Activated naive CD8-positive, alpha-beta T cell treated with anti-CD3 and anti-CD28 coated beads, Interleukin-2, amount 10 ng/mL, durations not matched to agents 7 days and 5 days (primary cell): ENCODE measurements at regions not wholly inside any gene's neighbourhood (a gene's known extent, or its start where the extent isn't known, plus 50 kb on each side); places are given as distances from the start of the nearest gene placed in this dataset.

Experiments used
- ATAC-seq: fragments of 150-1000 bp; cut with Tn5 transposase; one replicate; pipeline ENCODE4 v1.10.0; 2021; ENCODE audit warnings: low read depth, moderate library complexity
- POLR2A ChIA-PET: fragments of 350-600 bp; sonication (Branson Sonifier 250); formaldehyde crosslinking; loops from one replicate; lab custom pipeline; 2021; ENCODE audit warnings: antibody characterized with exemption; lab: Charles Lee
- DNase-seq: peaks from one replicate; pipeline ENCODE4 v3.0.0; 2021
- H3K27ac Mint-ChIP-seq: one replicate; pipeline ENCODE4 v1.8.0; 2022; ENCODE audit warnings: mild to moderate bottlenecking, mixed read lengths
- H3K27me3 Mint-ChIP-seq: one replicate; pipeline ENCODE4 v1.8.0; 2022; ENCODE audit warnings: mild to moderate bottlenecking, moderate library complexity, mixed read lengths
- H3K36me3 Mint-ChIP-seq: one replicate; pipeline ENCODE4 v1.8.0; 2021; ENCODE audit warnings: mild to moderate bottlenecking, mixed read lengths
- H3K4me1 Mint-ChIP-seq: one replicate; pipeline ENCODE4 v1.8.0; 2021; ENCODE audit warnings: mixed read lengths
- H3K4me3 Mint-ChIP-seq: one replicate; pipeline ENCODE4 v1.8.0; 2022; ENCODE audit warnings: mild to moderate bottlenecking, moderate library complexity, mixed read lengths
- H3K9me3 Mint-ChIP-seq: one replicate; pipeline ENCODE4 v1.8.0; 2021; ENCODE audit warnings: mixed read lengths

GRCh38 chr14:98304574-98304973 is 967.4 kb downstream of the BCL11B start:
- no peak for ATAC-seq

GRCh38 chr14:98309591-98309990 is 962.4 kb downstream of the BCL11B start:
- Mint-ChIP-seq H3K9me3 (peaks cover 7% of the 10 kb centered on the region), H3K36me3 (no peaks in the 10 kb centered on the region), H3K4me1 (no peaks in the 10 kb centered on the region), H3K27me3 (no peaks in the 10 kb centered on the region), H3K4me3 (no peak overlapping the region), H3K27ac (no peak overlapping the region)
- POLR2A ChIA-PET, result no interaction called here
- ATAC-seq (no peak), DNase-seq (no peak)

More at GRCh38 chr14:98304574-98304973, 967.4 kb downstream of the BCL11B start:
- Mint-ChIP-seq H3K27ac (no peak overlapping the region), H3K27me3 (no peaks in the 10 kb centered on the region), H3K4me1 (no peaks in the 10 kb centered on the region), H3K9me3 (peaks cover 8% of the 10 kb centered on the region), H3K4me3 (no peak overlapping the region), H3K36me3 (no peaks in the 10 kb centered on the region)
- POLR2A ChIA-PET, result no interaction called here
- no peak for DNase-seq

- peaks cover 1% of the 10 kb centered on the region for H3K27me3 Mint-ChIP-seq
- H3K27ac Mint-ChIP-seq, result no peak overlapping the region
- no peak for ATAC-seq
- peaks cover 1% of the 10 kb centered on the region for H3K36me3 Mint-ChIP-seq
- H3K4me1 Mint-ChIP-seq, result no peaks in the 10 kb centered on the region
- H3K4me3 Mint-ChIP-seq, result no peak overlapping the region
- H3K9me3 Mint-ChIP-seq, result peaks cover 3% of the 10 kb centered on the region
- no peak for DNase-seq
- POLR2A ChIA-PET, result no interaction called here
These were observed 960.0 kb downstream of the BCL11B start for GRCh38 chr14:98312006-98312405.

- Mint-ChIP-seq H3K27ac (no peak overlapping the region), H3K27me3 (no peaks in the 10 kb centered on the region), H3K9me3 (peaks cover 20% of the 10 kb centered on the region), H3K4me3 (no peak overlapping the region), H3K36me3 (peaks cover 6% of the 10 kb centered on the region), H3K4me1 (peaks cover 5% of the 10 kb centered on the region)
- POLR2A ChIA-PET, result no interaction called here
- no peak for ATAC-seq
- no peak for DNase-seq
These were observed 950.2 kb downstream of the BCL11B start for GRCh38 chr14:98321841-98322240.

- Mint-ChIP-seq H3K36me3 (peaks cover 6% of the 10 kb centered on the region), H3K4me3 (no peak overlapping the region), H3K4me1 (peaks cover 5% of the 10 kb centered on the region), H3K9me3 (peaks cover 20% of the 10 kb centered on the region), H3K27ac (no peak overlapping the region), H3K27me3 (no peaks in the 10 kb centered on the region)
- ATAC-seq (no peak), DNase-seq (no peak)
- POLR2A ChIA-PET, result no interaction called here
These were observed 948.2 kb downstream of the BCL11B start for GRCh38 chr14:98323836-98324235.

GRCh38 chr14:98325761-98326160 is 946.2 kb downstream of the BCL11B start:
- POLR2A ChIA-PET, result no interaction called here
- H3K4me3 Mint-ChIP-seq, result no peak overlapping the region

GRCh38 chr14:98328496-98328895 is 943.5 kb downstream of the BCL11B start:
- H3K27ac Mint-ChIP-seq, result no peak overlapping the region
- DNase-seq (no peak), ATAC-seq (no peak)
- no peaks in the 10 kb centered on the region for H3K4me1 Mint-ChIP-seq
- no peak overlapping the region for H3K4me3 Mint-ChIP-seq
- H3K9me3 Mint-ChIP-seq, result peaks cover 13% of the 10 kb centered on the region
- POLR2A ChIA-PET, result no interaction called here
- no peaks in the 10 kb centered on the region for H3K36me3 Mint-ChIP-seq
- no peaks in the 10 kb centered on the region for H3K27me3 Mint-ChIP-seq

More at GRCh38 chr14:98325761-98326160, 946.2 kb downstream of the BCL11B start:
- Mint-ChIP-seq H3K27me3 (no peaks in the 10 kb centered on the region), H3K4me1 (peaks cover 5% of the 10 kb centered on the region), H3K36me3 (peaks cover 5% of the 10 kb centered on the region), H3K9me3 (peaks cover 14% of the 10 kb centered on the region), H3K27ac (no peak overlapping the region)
- ATAC-seq (no peak), DNase-seq (no peak)

GRCh38 chr14:98334186-98334585 is 937.8 kb downstream of the BCL11B start:
- no peak for ATAC-seq
- H3K36me3 Mint-ChIP-seq, result no peaks in the 10 kb centered on the region
- POLR2A ChIA-PET, result no interaction called here
- no peak for DNase-seq
- H3K4me1 Mint-ChIP-seq, result no peaks in the 10 kb centered on the region
- no peak overlapping the region for H3K27ac Mint-ChIP-seq
- H3K27me3 Mint-ChIP-seq, result no peaks in the 10 kb centered on the region
- peaks cover 7% of the 10 kb centered on the region for H3K9me3 Mint-ChIP-seq
- no peak overlapping the region for H3K4me3 Mint-ChIP-seq

GRCh38 chr14:98341211-98341610 is 930.8 kb downstream of the BCL11B start:
- Mint-ChIP-seq H3K4me1 (peaks cover 3% of the 10 kb centered on the region), H3K27me3 (no peaks in the 10 kb centered on the region), H3K36me3 (no peaks in the 10 kb centered on the region), H3K27ac (no peak overlapping the region), H3K9me3 (peaks cover 9% of the 10 kb centered on the region), H3K4me3 (no peak overlapping the region)
- ATAC-seq (no peak), DNase-seq (no peak)
- POLR2A ChIA-PET, result no interaction called here

GRCh38 chr14:98345161-98345560 is 926.8 kb downstream of the BCL11B start:
- ATAC-seq, result no peak
- peaks cover 4% of the 10 kb centered on the region for H3K9me3 Mint-ChIP-seq
- H3K4me1 Mint-ChIP-seq, result peaks cover 3% of the 10 kb centered on the region
- H3K36me3 Mint-ChIP-seq, result no peaks in the 10 kb centered on the region
- H3K27ac Mint-ChIP-seq, result no peak overlapping the region
- no peaks in the 10 kb centered on the region for H3K27me3 Mint-ChIP-seq
- no peak overlapping the region for H3K4me3 Mint-ChIP-seq
- DNase-seq, result no peak
- POLR2A ChIA-PET, result no interaction called here

GRCh38 chr14:98347686-98348085 is 924.3 kb downstream of the BCL11B start:
- DNase-seq, result no peak
- no peak overlapping the region for H3K27ac Mint-ChIP-seq
- no peak for ATAC-seq
- H3K4me1 Mint-ChIP-seq, result peaks cover 3% of the 10 kb centered on the region
- peaks cover 1% of the 10 kb centered on the region for H3K9me3 Mint-ChIP-seq
- no peak overlapping the region for H3K4me3 Mint-ChIP-seq
- no peaks in the 10 kb centered on the region for H3K36me3 Mint-ChIP-seq
- no peaks in the 10 kb centered on the region for H3K27me3 Mint-ChIP-seq
- POLR2A ChIA-PET, result no interaction called here

GRCh38 chr14:98348505-98348904 is 923.5 kb downstream of the BCL11B start:
- H3K27me3 Mint-ChIP-seq, result no peaks in the 10 kb centered on the region
- ATAC-seq (no peak), DNase-seq (no peak)
- H3K4me1 Mint-ChIP-seq, result peaks cover 3% of the 10 kb centered on the region
- H3K9me3 Mint-ChIP-seq, result peaks cover 1% of the 10 kb centered on the region
- no peak overlapping the region for H3K4me3 Mint-ChIP-seq
- H3K36me3 Mint-ChIP-seq, result no peaks in the 10 kb centered on the region
- POLR2A ChIA-PET, result no interaction called here
- H3K27ac Mint-ChIP-seq, result no peak overlapping the region

- Mint-ChIP-seq H3K36me3 (no peaks in the 10 kb centered on the region), H3K27ac (no peak overlapping the region), H3K4me1 (no peaks in the 10 kb centered on the region), H3K4me3 (no peak overlapping the region), H3K27me3 (no peaks in the 10 kb centered on the region), H3K9me3 (peaks cover 1% of the 10 kb centered on the region)
- ATAC-seq, result no peak
- no peak for DNase-seq
- POLR2A ChIA-PET, result no interaction called here
These were observed 921.8 kb downstream of the BCL11B start for GRCh38 chr14:98350213-98350612.

- H3K4me3 Mint-ChIP-seq, result no peak overlapping the region
- peaks cover 4% of the 10 kb centered on the region for H3K36me3 Mint-ChIP-seq
- no peaks in the 10 kb centered on the region for H3K27me3 Mint-ChIP-seq
- POLR2A ChIA-PET, result no interaction called here
- H3K27ac Mint-ChIP-seq, result no peak overlapping the region
- peaks cover 14% of the 10 kb centered on the region for H3K9me3 Mint-ChIP-seq
- peaks cover 2% of the 10 kb centered on the region for H3K4me1 Mint-ChIP-seq
- DNase-seq (no peak), ATAC-seq (no peak)
These were observed 907.0 kb downstream of the BCL11B start for GRCh38 chr14:98364961-98365360.

GRCh38 chr14:98366429-98366828 is 905.6 kb downstream of the BCL11B start:
- POLR2A ChIA-PET, result no interaction called here
- no peak overlapping the region for H3K27ac Mint-ChIP-seq
- H3K9me3 Mint-ChIP-seq, result peaks cover 14% of the 10 kb centered on the region
- no peak for ATAC-seq
- DNase-seq, result no peak
- H3K4me3 Mint-ChIP-seq, result no peak overlapping the region
- H3K36me3 Mint-ChIP-seq, result peaks cover 4% of the 10 kb centered on the region
- peaks cover 2% of the 10 kb centered on the region for H3K4me1 Mint-ChIP-seq
- no peaks in the 10 kb centered on the region for H3K27me3 Mint-ChIP-seq
